ENCODE measurements at regions not wholly inside any gene's neighbourhood (a gene's known extent, or its start where the extent isn't known, plus 50 kb on each side); places are given as distances from the start of the nearest gene placed in this dataset.

- H3K4me3 ChIP-seq (ENCODE audit: low read depth, low read length), result no peak overlapping the region
- H3K4me3 Mint-ChIP-seq, result no peak overlapping the region
- H3K27me3 ChIP-seq (ENCODE audit: control insufficient read depth, insufficient read depth, low read length), result peaks cover 4% of the 10 kb centered on the region
- peaks cover 0 to 3% (median 0%) of the 10 kb centered on the region in 4 donors for H3K4me1 Mint-ChIP-seq
- H3K27ac Mint-ChIP-seq, result no peak overlapping the region
- ATAC-seq (ENCODE audit: low read depth in 2 of 2) (no peak), DNase-seq (no peak)
- H3K36me3 ChIP-seq (ENCODE audit: control insufficient read depth, insufficient read depth, low read length), result no peaks in the 10 kb centered on the region
- H3K4me1 ChIP-seq (ENCODE audit: control insufficient read depth, insufficient read depth, low read length, poor library complexity, severe bottlenecking), result no peaks in the 10 kb centered on the region
- no peaks in the 10 kb centered on the region for H3K36me3 Mint-ChIP-seq
- no peak overlapping the region for H3K27ac ChIP-seq (ENCODE audit: insufficient read depth, low read length, poor library complexity, severe bottlenecking)
- H3K9me3 ChIP-seq (ENCODE audit: control insufficient read depth in 2 of 2, low read length in 2 of 2), result no peaks in the 10 kb centered on the region
- H3K9me3 Mint-ChIP-seq, result no peaks in the 10 kb centered on the region
- no peaks in the 10 kb centered on the region for H3K27me3 Mint-ChIP-seq
Observed at GRCh38 chr16:79923431-79923830, 322.9 kb upstream of the MAF start.

GRCh38 chr16:79920685-79921084 is 320.1 kb upstream of the MAF start:
- Histone ChIP-seq H3K9me3 (ENCODE audit: control insufficient read depth in 2 of 2, low read length in 2 of 2) (no peaks in the 10 kb centered on the region), H3K27ac (ENCODE audit: insufficient read depth, low read length, poor library complexity, severe bottlenecking) (no peak overlapping the region), H3K4me1 (ENCODE audit: control insufficient read depth, insufficient read depth, low read length, poor library complexity, severe bottlenecking) (no peaks in the 10 kb centered on the region), H3K36me3 (ENCODE audit: control insufficient read depth, insufficient read depth, low read length) (no peaks in the 10 kb centered on the region), H3K27me3 (ENCODE audit: control insufficient read depth, insufficient read depth, low read length) (peaks cover 3% of the 10 kb centered on the region), H3K4me3 (ENCODE audit: low read depth, low read length) (no peak overlapping the region)
- H3K9me3 Mint-ChIP-seq, result no peaks in the 10 kb centered on the region
- DNase-seq (no peak), ATAC-seq (ENCODE audit: low read depth in 2 of 2) (no peak)
- peaks cover 0 to 3% (median 0%) of the 10 kb centered on the region in 4 donors for H3K4me1 Mint-ChIP-seq
- no peak overlapping the region for H3K4me3 Mint-ChIP-seq
- H3K27me3 Mint-ChIP-seq, result no peaks in the 10 kb centered on the region
- no peaks in the 10 kb centered on the region for H3K36me3 Mint-ChIP-seq
- H3K27ac Mint-ChIP-seq, result peak overlapping the region in 1 of 3 donors; percentile 80

GRCh38 chr16:79918916-79919315 is 318.4 kb upstream of the MAF start:
- no peak for ATAC-seq (ENCODE audit: low read depth in 2 of 2)
- H3K27ac Mint-ChIP-seq, result peak overlapping the region in 1 of 3 donors; percentile 17

GRCh38 chr16:79915761-79916160 is 315.2 kb upstream of the MAF start:
- Mint-ChIP-seq H3K9me3 (no peaks in the 10 kb centered on the region), H3K36me3 (no peaks in the 10 kb centered on the region), H3K27ac (no peak overlapping the region), H3K4me1 (peaks cover 0 to 3% (median 0%) of the 10 kb centered on the region in 4 donors), H3K4me3 (no peak overlapping the region), H3K27me3 (no peaks in the 10 kb centered on the region)
- Histone ChIP-seq H3K27ac (ENCODE audit: insufficient read depth, low read length, poor library complexity, severe bottlenecking) (no peak overlapping the region), H3K36me3 (ENCODE audit: control insufficient read depth, insufficient read depth, low read length) (no peaks in the 10 kb centered on the region), H3K27me3 (ENCODE audit: control insufficient read depth, insufficient read depth, low read length) (no peaks in the 10 kb centered on the region), H3K4me1 (ENCODE audit: control insufficient read depth, insufficient read depth, low read length, poor library complexity, severe bottlenecking) (no peaks in the 10 kb centered on the region), H3K9me3 (ENCODE audit: control insufficient read depth in 2 of 2, low read length in 2 of 2) (no peaks in the 10 kb centered on the region), H3K4me3 (ENCODE audit: low read depth, low read length) (no peak overlapping the region)
- no peak for DNase-seq
- ATAC-seq (ENCODE audit: low read depth in 2 of 2), result no peak

More at GRCh38 chr16:79918916-79919315, 318.4 kb upstream of the MAF start:
- Mint-ChIP-seq H3K27me3 (no peaks in the 10 kb centered on the region), H3K36me3 (no peaks in the 10 kb centered on the region), H3K9me3 (no peaks in the 10 kb centered on the region), H3K4me1 (peaks cover 0 to 3% (median 0%) of the 10 kb centered on the region in 4 donors), H3K4me3 (no peak overlapping the region)
- Histone ChIP-seq H3K4me1 (ENCODE audit: control insufficient read depth, insufficient read depth, low read length, poor library complexity, severe bottlenecking) (no peaks in the 10 kb centered on the region), H3K4me3 (ENCODE audit: low read depth, low read length) (no peak overlapping the region), H3K27me3 (ENCODE audit: control insufficient read depth, insufficient read depth, low read length) (peaks cover 3% of the 10 kb centered on the region), H3K36me3 (ENCODE audit: control insufficient read depth, insufficient read depth, low read length) (no peaks in the 10 kb centered on the region), H3K9me3 (ENCODE audit: control insufficient read depth in 2 of 2, low read length in 2 of 2) (no peaks in the 10 kb centered on the region), H3K27ac (ENCODE audit: insufficient read depth, low read length, poor library complexity, severe bottlenecking) (no peak overlapping the region)
- no peak for DNase-seq

GRCh38 chr16:79914961-79915720 is 314.6 kb upstream of the MAF start:
- no peak for DNase-seq
- Histone ChIP-seq H3K4me1 (ENCODE audit: control insufficient read depth, insufficient read depth, low read length, poor library complexity, severe bottlenecking) (no peaks in the 10 kb centered on the region), H3K27ac (ENCODE audit: insufficient read depth, low read length, poor library complexity, severe bottlenecking) (no peak overlapping the region), H3K27me3 (ENCODE audit: control insufficient read depth, insufficient read depth, low read length) (no peaks in the 10 kb centered on the region), H3K4me3 (ENCODE audit: low read depth, low read length) (no peak overlapping the region), H3K9me3 (ENCODE audit: control insufficient read depth in 2 of 2, low read length in 2 of 2) (no peaks in the 10 kb centered on the region), H3K36me3 (ENCODE audit: control insufficient read depth, insufficient read depth, low read length) (no peaks in the 10 kb centered on the region)
- H3K4me3 Mint-ChIP-seq, result no peak overlapping the region
- H3K27me3 Mint-ChIP-seq, result no peaks in the 10 kb centered on the region
- peaks cover 0 to 3% (median 0%) of the 10 kb centered on the region in 4 donors for H3K4me1 Mint-ChIP-seq
- H3K36me3 Mint-ChIP-seq, result no peaks in the 10 kb centered on the region
- ATAC-seq (ENCODE audit: low read depth in 2 of 2), result no peak
- no peaks in the 10 kb centered on the region for H3K9me3 Mint-ChIP-seq
- no peak overlapping the region for H3K27ac Mint-ChIP-seq

- peaks cover under 1% of the 10 kb centered on the region for H3K27me3 Mint-ChIP-seq
- Histone ChIP-seq H3K36me3 (ENCODE audit: control insufficient read depth, insufficient read depth, low read length) (no peaks in the 10 kb centered on the region), H3K27ac (ENCODE audit: insufficient read depth, low read length, poor library complexity, severe bottlenecking) (no peak overlapping the region), H3K4me1 (ENCODE audit: control insufficient read depth, insufficient read depth, low read length, poor library complexity, severe bottlenecking) (no peaks in the 10 kb centered on the region), H3K27me3 (ENCODE audit: control insufficient read depth, insufficient read depth, low read length) (no peaks in the 10 kb centered on the region), H3K4me3 (ENCODE audit: low read depth, low read length) (no peak overlapping the region), H3K9me3 (ENCODE audit: control insufficient read depth in 2 of 2, low read length in 2 of 2) (no peaks in the 10 kb centered on the region)
- no peaks in the 10 kb centered on the region for H3K4me1 Mint-ChIP-seq
- DNase-seq (no peak), ATAC-seq (ENCODE audit: low read depth in 2 of 2) (no peak)
- no peak overlapping the region for H3K4me3 Mint-ChIP-seq
- H3K27ac Mint-ChIP-seq, result no peak overlapping the region
- no peaks in the 10 kb centered on the region for H3K9me3 Mint-ChIP-seq
- no peaks in the 10 kb centered on the region for H3K36me3 Mint-ChIP-seq
Observed at GRCh38 chr16:79912592-79913310, 312.2 kb upstream of the MAF start.

- no peak overlapping the region for H3K4me3 ChIP-seq (ENCODE audit: low read depth, low read length)
- ATAC-seq (ENCODE audit: low read depth in 2 of 2), result no peak
- H3K27me3 ChIP-seq (ENCODE audit: control insufficient read depth, insufficient read depth, low read length), result no peaks in the 10 kb centered on the region
- no peaks in the 10 kb centered on the region for H3K4me1 ChIP-seq (ENCODE audit: control insufficient read depth, insufficient read depth, low read length, poor library complexity, severe bottlenecking)
- H3K4me3 Mint-ChIP-seq, result no peak overlapping the region
- no peaks in the 10 kb centered on the region for H3K36me3 ChIP-seq (ENCODE audit: control insufficient read depth, insufficient read depth, low read length)
- H3K9me3 ChIP-seq (ENCODE audit: control insufficient read depth in 2 of 2, low read length in 2 of 2), result no peaks in the 10 kb centered on the region
- H3K4me1 Mint-ChIP-seq, result no peaks in the 10 kb centered on the region
- H3K9me3 Mint-ChIP-seq, result no peaks in the 10 kb centered on the region
- no peak for DNase-seq
- no peaks in the 10 kb centered on the region for H3K36me3 Mint-ChIP-seq
- no peak overlapping the region for H3K27ac ChIP-seq (ENCODE audit: insufficient read depth, low read length, poor library complexity, severe bottlenecking)
- H3K27me3 Mint-ChIP-seq, result peaks cover 6% of the 10 kb centered on the region
- H3K27ac Mint-ChIP-seq, result no peak overlapping the region
Observed at GRCh38 chr16:79911660-79912059, 311.1 kb upstream of the MAF start.

GRCh38 chr16:79909571-79909970 is 309.0 kb upstream of the MAF start:
- H3K36me3 Mint-ChIP-seq, result no peaks in the 10 kb centered on the region
- Histone ChIP-seq H3K27ac (ENCODE audit: insufficient read depth, low read length, poor library complexity, severe bottlenecking) (no peak overlapping the region), H3K9me3 (ENCODE audit: control insufficient read depth in 2 of 2, low read length in 2 of 2) (no peaks in the 10 kb centered on the region), H3K36me3 (ENCODE audit: control insufficient read depth, insufficient read depth, low read length) (no peaks in the 10 kb centered on the region), H3K4me1 (ENCODE audit: control insufficient read depth, insufficient read depth, low read length, poor library complexity, severe bottlenecking) (no peaks in the 10 kb centered on the region), H3K4me3 (ENCODE audit: low read depth, low read length) (no peak overlapping the region), H3K27me3 (ENCODE audit: control insufficient read depth, insufficient read depth, low read length) (no peaks in the 10 kb centered on the region)
- DNase-seq, result no peak
- H3K27me3 Mint-ChIP-seq, result peaks cover 6% of the 10 kb centered on the region
- no peaks in the 10 kb centered on the region for H3K4me1 Mint-ChIP-seq
- no peak overlapping the region for H3K4me3 Mint-ChIP-seq
- H3K27ac Mint-ChIP-seq, result no peak overlapping the region
- H3K9me3 Mint-ChIP-seq, result no peaks in the 10 kb centered on the region
- no peak for ATAC-seq (ENCODE audit: low read depth in 2 of 2)

Data from CD4-positive, CD25-positive, alpha-beta regulatory T cell (primary cell).